Adrenal gland (tissue), 5 donors: ENCODE measurements at regions not wholly inside any gene's neighbourhood (a gene's known extent, or its start where the extent isn't known, plus 50 kb on each side); places are given as distances from the start of the nearest gene placed in this dataset.
"Not testable (repeated sequence)": the region's sequence is repeated elsewhere in the genome, so short reads cannot be mapped to it uniquely, and the experiment has no call there.

Experiments
- POLR2A ChIP-seq, 2 donors: fragments of 450-650 bp; IDR thresholded peaks; one replicate each; pipeline ENCODE4 v1.6.1; 2017; ENCODE audit warnings: antibody characterized with exemption in 2 of 2, mild to moderate bottlenecking in 2 of 2, moderate library complexity in 1 of 2
- TF ChIP-seq, protein P1 (sequence below), 6 experiments: fragments of 450-650 bp in 4 of 6; fragments of 200-600 bp in 2 of 6; sonication (generic) in 1 of 6; IDR thresholded peaks; 1 replicate in 5 of 6; 2 replicates in 1 of 6; pipeline versions ENCODE4 v1.5.1 to v1.8.0; 2016 to 2021; ENCODE audit warnings: antibody characterized with exemption in 6 of 6, mild to moderate bottlenecking in 2 of 6, moderate library complexity in 1 of 6
- donor health status: DM: no; HTN: no; CAD: no.

DNA sequence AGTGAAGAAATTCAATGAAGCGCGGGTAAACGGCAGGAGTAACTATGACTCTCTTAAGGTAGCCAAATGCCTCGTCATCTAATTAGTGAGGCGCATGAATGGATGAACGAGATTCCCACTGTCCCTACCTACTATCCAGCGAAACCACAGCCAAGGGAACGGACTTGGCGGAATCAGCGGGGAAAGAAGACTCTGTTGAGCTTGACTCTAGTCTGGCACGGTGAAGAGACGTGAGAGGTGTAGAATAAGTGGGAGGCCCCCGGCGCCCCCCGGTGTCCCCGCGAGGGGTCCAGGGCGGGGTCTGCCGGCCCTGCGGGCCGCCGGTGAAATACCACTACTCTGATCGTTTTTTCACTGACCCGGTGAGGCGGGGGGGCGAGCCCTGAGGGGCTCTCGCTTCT lies 317.8 kb upstream of the IRS4 start:
- TF ChIP-seq, protein P1, sequence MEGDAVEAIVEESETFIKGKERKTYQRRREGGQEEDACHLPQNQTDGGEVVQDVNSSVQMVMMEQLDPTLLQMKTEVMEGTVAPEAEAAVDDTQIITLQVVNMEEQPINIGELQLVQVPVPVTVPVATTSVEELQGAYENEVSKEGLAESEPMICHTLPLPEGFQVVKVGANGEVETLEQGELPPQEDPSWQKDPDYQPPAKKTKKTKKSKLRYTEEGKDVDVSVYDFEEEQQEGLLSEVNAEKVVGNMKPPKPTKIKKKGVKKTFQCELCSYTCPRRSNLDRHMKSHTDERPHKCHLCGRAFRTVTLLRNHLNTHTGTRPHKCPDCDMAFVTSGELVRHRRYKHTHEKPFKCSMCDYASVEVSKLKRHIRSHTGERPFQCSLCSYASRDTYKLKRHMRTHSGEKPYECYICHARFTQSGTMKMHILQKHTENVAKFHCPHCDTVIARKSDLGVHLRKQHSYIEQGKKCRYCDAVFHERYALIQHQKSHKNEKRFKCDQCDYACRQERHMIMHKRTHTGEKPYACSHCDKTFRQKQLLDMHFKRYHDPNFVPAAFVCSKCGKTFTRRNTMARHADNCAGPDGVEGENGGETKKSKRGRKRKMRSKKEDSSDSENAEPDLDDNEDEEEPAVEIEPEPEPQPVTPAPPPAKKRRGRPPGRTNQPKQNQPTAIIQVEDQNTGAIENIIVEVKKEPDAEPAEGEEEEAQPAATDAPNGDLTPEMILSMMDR (IDR thresholded peaks at IDR 0.05): not testable (repeated sequence)
- TF ChIP-seq POLR2A (IDR thresholded peaks at IDR 0.05): not testable (repeated sequence)
